ENCODE measurements at regions not wholly inside any gene's neighbourhood (a gene's known extent, or its start where the extent isn't known, plus 50 kb on each side); places are given as distances from the start of the nearest gene placed in this dataset.

DNA sequence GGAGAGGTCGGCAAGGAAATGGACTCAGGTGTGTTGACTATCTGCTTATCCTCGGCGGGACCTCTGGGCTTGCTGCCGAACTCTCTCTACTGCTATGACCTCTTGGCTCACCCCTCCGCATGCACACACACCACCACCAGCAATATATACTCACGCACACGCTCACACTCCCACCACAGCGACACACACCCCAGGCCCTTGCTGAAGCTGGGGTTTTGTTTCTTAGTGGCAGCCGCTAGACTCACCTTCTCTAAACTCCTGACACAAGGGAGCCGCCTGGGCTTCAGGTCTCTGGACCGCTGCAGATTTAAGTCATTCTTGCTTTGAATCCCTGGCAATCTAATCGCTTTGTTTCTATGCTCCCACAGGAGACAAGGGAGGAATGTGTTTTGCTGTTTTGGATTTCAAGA is 59.4 kb upstream of the BACH2 start:
- Mint-ChIP-seq H3K4me3 (ENCODE audit: unreplicated experiment) (no peak overlapping the region), H3K9me3 (ENCODE audit: unreplicated experiment) (no peaks in the 10 kb centered on the region), H3K27me3 (ENCODE audit: unreplicated experiment) (peaks cover 1% of the 10 kb centered on the region), H3K4me1 (ENCODE audit: unreplicated experiment) (no peaks in the 10 kb centered on the region), H3K36me3 (ENCODE audit: low read depth, unreplicated experiment) (no peaks in the 10 kb centered on the region), H3K27ac (ENCODE audit: unreplicated experiment) (no peak overlapping the region)
- no peak for DNase-seq (ENCODE audit: low spot score)
- TF ChIP-seq, protein P1, sequence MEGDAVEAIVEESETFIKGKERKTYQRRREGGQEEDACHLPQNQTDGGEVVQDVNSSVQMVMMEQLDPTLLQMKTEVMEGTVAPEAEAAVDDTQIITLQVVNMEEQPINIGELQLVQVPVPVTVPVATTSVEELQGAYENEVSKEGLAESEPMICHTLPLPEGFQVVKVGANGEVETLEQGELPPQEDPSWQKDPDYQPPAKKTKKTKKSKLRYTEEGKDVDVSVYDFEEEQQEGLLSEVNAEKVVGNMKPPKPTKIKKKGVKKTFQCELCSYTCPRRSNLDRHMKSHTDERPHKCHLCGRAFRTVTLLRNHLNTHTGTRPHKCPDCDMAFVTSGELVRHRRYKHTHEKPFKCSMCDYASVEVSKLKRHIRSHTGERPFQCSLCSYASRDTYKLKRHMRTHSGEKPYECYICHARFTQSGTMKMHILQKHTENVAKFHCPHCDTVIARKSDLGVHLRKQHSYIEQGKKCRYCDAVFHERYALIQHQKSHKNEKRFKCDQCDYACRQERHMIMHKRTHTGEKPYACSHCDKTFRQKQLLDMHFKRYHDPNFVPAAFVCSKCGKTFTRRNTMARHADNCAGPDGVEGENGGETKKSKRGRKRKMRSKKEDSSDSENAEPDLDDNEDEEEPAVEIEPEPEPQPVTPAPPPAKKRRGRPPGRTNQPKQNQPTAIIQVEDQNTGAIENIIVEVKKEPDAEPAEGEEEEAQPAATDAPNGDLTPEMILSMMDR (IDR thresholded peaks at IDR 0.05; ENCODE audit: unreplicated experiment): no peak

DNA sequence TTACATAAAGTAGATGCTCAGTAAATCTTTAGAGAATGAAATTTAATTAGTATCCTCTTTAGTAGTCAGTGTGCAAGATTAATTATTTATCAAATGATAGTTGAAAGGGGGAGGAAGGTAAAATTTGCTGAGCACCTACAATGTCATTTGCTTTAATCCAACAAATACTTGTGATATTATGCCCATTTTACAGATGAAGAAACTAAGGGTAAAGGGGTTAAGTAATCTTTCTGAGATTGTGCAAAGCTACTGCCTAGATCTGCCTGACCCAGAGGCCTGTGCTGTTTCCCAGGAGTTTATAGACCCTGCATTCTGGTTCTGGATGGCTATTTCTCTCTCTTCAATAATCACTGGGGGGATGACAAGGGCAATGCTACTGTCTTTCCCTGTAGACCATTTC is 58.3 kb upstream of the BACH2 start:
- Mint-ChIP-seq H3K4me3 (ENCODE audit: unreplicated experiment) (no peak overlapping the region), H3K4me1 (ENCODE audit: unreplicated experiment) (peaks cover 4% of the 10 kb centered on the region), H3K27me3 (ENCODE audit: unreplicated experiment) (peaks cover 1% of the 10 kb centered on the region), H3K27ac (ENCODE audit: unreplicated experiment) (no peak overlapping the region), H3K9me3 (ENCODE audit: unreplicated experiment) (no peaks in the 10 kb centered on the region), H3K36me3 (ENCODE audit: low read depth, unreplicated experiment) (no peaks in the 10 kb centered on the region)
- TF ChIP-seq, protein P1 (IDR thresholded peaks at IDR 0.05; ENCODE audit: unreplicated experiment): no peak
- no peak for DNase-seq (ENCODE audit: low spot score)

DNA sequence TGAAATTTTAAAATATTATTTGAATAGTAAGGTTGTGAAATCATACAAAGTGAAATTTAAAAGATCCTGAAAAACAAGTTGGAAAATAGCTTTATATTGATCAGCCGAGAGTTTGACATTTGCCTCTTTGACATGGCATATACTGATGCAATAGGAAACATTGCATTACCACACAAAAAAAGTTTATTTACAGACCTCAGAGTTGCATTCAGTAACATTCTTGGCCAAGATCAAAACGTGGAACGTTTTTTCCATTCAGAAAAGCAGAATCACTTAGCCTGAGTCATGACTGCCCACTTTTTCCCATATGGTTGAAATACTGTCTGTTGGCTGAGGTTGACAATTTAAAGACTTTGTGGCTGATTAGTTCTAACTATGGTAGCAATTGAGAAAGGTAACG is 55.1 kb upstream of the BACH2 start:
- TF ChIP-seq, protein P1 (IDR thresholded peaks at IDR 0.05; ENCODE audit: unreplicated experiment): no peak
- Mint-ChIP-seq H3K9me3 (ENCODE audit: unreplicated experiment) (no peaks in the 10 kb centered on the region), H3K27me3 (ENCODE audit: unreplicated experiment) (peaks cover 3% of the 10 kb centered on the region), H3K4me1 (ENCODE audit: unreplicated experiment) (peaks cover 4% of the 10 kb centered on the region), H3K36me3 (ENCODE audit: low read depth, unreplicated experiment) (no peaks in the 10 kb centered on the region), H3K27ac (ENCODE audit: unreplicated experiment) (no peak overlapping the region), H3K4me3 (ENCODE audit: unreplicated experiment) (no peak overlapping the region)
- no peak for DNase-seq (ENCODE audit: low spot score)

DNA sequence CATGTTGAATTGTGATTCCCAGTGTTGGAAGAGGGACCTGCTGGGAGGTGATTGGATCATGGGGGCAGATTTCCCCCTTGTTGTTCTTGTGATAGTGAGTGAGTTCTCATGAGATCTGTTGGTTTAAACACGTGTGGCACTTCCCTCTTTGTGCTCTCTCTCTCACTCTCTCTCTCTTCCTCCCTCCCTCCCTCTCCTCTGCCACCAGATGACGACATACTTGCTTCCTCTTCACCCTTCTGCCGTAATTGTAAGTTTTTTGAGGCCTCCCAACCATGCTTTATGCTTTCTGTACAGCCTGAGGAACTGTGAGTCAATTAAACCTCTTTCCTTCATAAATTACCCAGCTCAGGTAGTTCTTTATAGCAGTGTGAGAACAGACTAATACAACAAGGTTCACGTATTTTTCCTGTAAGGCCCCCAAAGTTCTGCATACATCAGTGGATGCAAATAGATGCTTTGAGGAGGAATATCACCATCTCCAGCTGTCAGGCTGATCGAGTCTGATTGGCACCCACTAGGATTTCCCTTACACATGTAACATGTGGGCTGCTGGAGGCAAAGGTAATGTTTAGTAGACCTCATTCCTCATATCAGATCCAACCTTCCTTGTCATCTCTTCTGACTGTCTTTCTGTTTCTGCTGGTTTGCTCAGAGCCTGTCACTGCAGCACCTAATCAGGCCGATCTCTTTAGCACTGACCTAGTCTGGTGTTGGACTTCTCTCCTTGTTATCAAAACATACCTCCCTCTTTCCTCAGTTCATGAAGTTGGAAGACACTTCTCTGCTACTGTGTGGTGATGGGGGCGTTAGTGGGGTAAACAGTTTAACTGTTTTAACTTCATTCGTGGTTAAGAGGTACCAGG is 54.3 kb upstream of the BACH2 start:
- H3K9me3 Mint-ChIP-seq (ENCODE audit: unreplicated experiment): no peaks in the 10 kb centered on the region
- no peaks in the 10 kb centered on the region for H3K36me3 Mint-ChIP-seq (ENCODE audit: low read depth, unreplicated experiment)
- H3K27ac Mint-ChIP-seq (ENCODE audit: unreplicated experiment): no peak overlapping the region
- peaks cover 4% of the 10 kb centered on the region for H3K27me3 Mint-ChIP-seq (ENCODE audit: unreplicated experiment)
- no peak overlapping the region for H3K4me3 Mint-ChIP-seq (ENCODE audit: unreplicated experiment)
- TF ChIP-seq, protein P1 (IDR thresholded peaks at IDR 0.05; ENCODE audit: unreplicated experiment): no peak
- DNase-seq (ENCODE audit: low spot score): no peak
- peaks cover 4% of the 10 kb centered on the region for H3K4me1 Mint-ChIP-seq (ENCODE audit: unreplicated experiment)

DNA sequence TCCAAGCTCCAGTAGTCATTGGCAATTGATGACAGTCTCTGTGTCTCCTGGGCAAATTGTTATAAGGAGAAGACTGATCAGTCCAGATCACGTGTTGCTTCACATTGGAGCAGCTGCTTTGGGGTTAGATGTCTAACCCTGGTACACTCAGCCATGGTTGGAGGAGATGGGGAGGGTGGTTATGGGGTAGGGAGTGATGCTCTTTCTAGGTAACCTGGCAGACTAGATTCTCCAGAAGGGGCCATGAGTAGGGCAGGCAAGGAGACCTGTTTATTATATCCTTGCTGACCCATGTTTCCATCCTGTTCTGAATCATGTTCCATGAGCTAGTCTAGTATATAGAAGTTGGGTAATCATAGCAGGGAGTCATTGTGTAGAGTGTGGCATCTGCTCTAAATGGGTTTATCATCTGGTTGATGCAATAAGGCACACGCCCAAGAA is 50.8 kb upstream of the BACH2 start:
- no peaks in the 10 kb centered on the region for H3K9me3 Mint-ChIP-seq (ENCODE audit: unreplicated experiment)
- no peak for DNase-seq (ENCODE audit: low spot score)
- no peaks in the 10 kb centered on the region for H3K36me3 Mint-ChIP-seq (ENCODE audit: low read depth, unreplicated experiment)

More for the DNA sequence above, 50.8 kb upstream of the BACH2 start:
- Mint-ChIP-seq H3K27me3 (ENCODE audit: unreplicated experiment) (peaks cover 3% of the 10 kb centered on the region), H3K27ac (ENCODE audit: unreplicated experiment) (no peak overlapping the region), H3K4me3 (ENCODE audit: unreplicated experiment) (no peak overlapping the region), H3K4me1 (ENCODE audit: unreplicated experiment) (peaks cover 4% of the 10 kb centered on the region)
- TF ChIP-seq, protein P1 (IDR thresholded peaks at IDR 0.05; ENCODE audit: unreplicated experiment): no peak
